GM13977 (cell line): ENCODE measurements at regions not wholly inside any gene's neighbourhood (a gene's known extent, or its start where the extent isn't known, plus 50 kb on each side); places are given as distances from the start of the nearest gene placed in this dataset.
A peak's percentile ranks its signal among the peaks of the same experiment; 100 is the strongest.

Source experiments
- DNase-seq: peaks from one replicate; pipeline ENCODE4 v3.0.0; 2012; ENCODE audit warnings: low spot score
- CTCF ChIP-seq: IDR thresholded peaks from 2 replicates; pipeline ENCODE4 v1.5.1; 2012; ENCODE audit warnings: mild to moderate bottlenecking, control low read depth; ENCODE audit not compliant: insufficient read depth; ENCODE audit errors: extremely low read depth, missing control alignments
- in situ Hi-C: fragments of 300-500 bp; cut with MboI; formaldehyde crosslinking; loops from one replicate; pipeline ENCODE4 v1.12.0; 2022; ENCODE audit warnings: low sequenced_read_pairs, low pct_unique_long_range_greater_than_20kb, mixed read lengths, inconsistent platforms; ENCODE audit not compliant: unreplicated experiment

- TF ChIP-seq CTCF: no peak
- DNase-seq: no peak
- in situ Hi-C loops: no loop called here
Measured at GRCh38 chr2:126356631-126357030, 299.3 kb upstream of the GYPC start.

GRCh38 chr2:126358122-126358521, 297.8 kb upstream of the GYPC start:
- no peak for DNase-seq
- in situ Hi-C loops: no loop called here

GRCh38 chr2:126359494-126359893, 296.5 kb upstream of the GYPC start:
- peak; percentile 29 for TF ChIP-seq CTCF
- in situ Hi-C loops: no loop called here
- DNase-seq: peak; percentile 9

More at GRCh38 chr2:126358122-126358521, 297.8 kb upstream of the GYPC start:
- no peak for TF ChIP-seq CTCF

GRCh38 chr2:126367361-126367760, 288.6 kb upstream of the GYPC start:
- in situ Hi-C loops: no loop called here

GRCh38 chr2:126368758-126369157, 287.2 kb upstream of the GYPC start:
- in situ Hi-C loops: no loop called here
- no peak for DNase-seq
- no peak for TF ChIP-seq CTCF

More at GRCh38 chr2:126367361-126367760, 288.6 kb upstream of the GYPC start:
- TF ChIP-seq CTCF: no peak
- DNase-seq: no peak

- no peak for DNase-seq
- in situ Hi-C loops: no loop called here
- no peak for TF ChIP-seq CTCF
Measured at GRCh38 chr2:126370201-126370600, 285.8 kb upstream of the GYPC start.

GRCh38 chr2:126372406-126372805, 283.6 kb upstream of the GYPC start:
- DNase-seq: no peak
- TF ChIP-seq CTCF: no peak
- in situ Hi-C loops: no loop called here
